Cardiac fibroblast (primary cell): ENCODE measurements at regions not wholly inside any gene's neighbourhood (a gene's known extent, or its start where the extent isn't known, plus 50 kb on each side); places are given as distances from the start of the nearest gene placed in this dataset.

Source experiments
- DNase-seq, 2 donors: peaks; one replicate each; pipeline versions ENCODE4 v3.0.0 to v3.0.0-alpha.2; 2010; ENCODE audit warnings: low read depth in 2 of 2
- H3K4me3 ChIP-seq, 2 donors: replicated peaks in 1 of 2; 1 replicate in 1 of 2; 2 replicates in 1 of 2; pipeline ENCODE4 v1.5.1; 2011; ENCODE audit warnings: low read depth in 2 of 2, low read length in 2 of 2, mild to moderate bottlenecking in 2 of 2, moderate library complexity in 1 of 2
- CTCF ChIP-seq: IDR thresholded peaks from one replicate; pipeline ENCODE4 v1.5.1; 2011; ENCODE audit warnings: low read depth, mild to moderate bottlenecking, low read length, inconsistent platforms

- no peak overlapping the region for H3K4me3 ChIP-seq
- DNase-seq, result no peak
- no peak for TF ChIP-seq CTCF
Measured at GRCh38 chr10:42954766-42955492, 121.9 kb upstream of the RET start.

GRCh38 chr10:42955493-42955889, 121.4 kb upstream of the RET start:
- no peak for TF ChIP-seq CTCF
- no peak for DNase-seq
- no peak overlapping the region for H3K4me3 ChIP-seq

- no peak overlapping the region for H3K4me3 ChIP-seq
- TF ChIP-seq CTCF, result no peak
- DNase-seq, result no peak
Measured at GRCh38 chr10:42956045-42956444, 120.8 kb upstream of the RET start.

GRCh38 chr10:42958142-42958868, 118.6 kb upstream of the RET start:
- DNase-seq, result no peak
- no peak for TF ChIP-seq CTCF
- H3K4me3 ChIP-seq, result no peak overlapping the region

GRCh38 chr10:42959833-42960232, 117.0 kb upstream of the RET start:
- no peak for TF ChIP-seq CTCF
- no peak overlapping the region for H3K4me3 ChIP-seq
- DNase-seq, result no peak

- TF ChIP-seq CTCF, result no peak
- DNase-seq, result peak; percentile 7 to 48
- no peak overlapping the region for H3K4me3 ChIP-seq
Measured at GRCh38 chr10:42960491-42960990, 116.3 kb upstream of the RET start.
